NOMO-1 (cell line): ENCODE measurements at regions not wholly inside any gene's neighbourhood (a gene's known extent, or its start where the extent isn't known, plus 50 kb on each side); places are given as distances from the start of the nearest gene placed in this dataset.
A peak's percentile ranks its signal among the peaks of the same experiment; 100 is the strongest.

Source experiments
- DNase-seq, 2 experiments: peaks; one replicate each; lab custom pipeline; 2025; ENCODE audit not compliant: unreplicated experiment in 2 of 2; lab: John Stamatoyannopoulos, UW

GRCh38 chr6:53418288-53418687, 69.5 kb upstream of the ELOVL5 start:
- no peak for DNase-seq

GRCh38 chr6:53417141-53417540, 68.4 kb upstream of the ELOVL5 start:
- DNase-seq = no peak

GRCh38 chr6:53413326-53413725, 64.6 kb upstream of the ELOVL5 start:
- no peak for DNase-seq

- DNase-seq = peak in 1 of 2 experiments; percentile 7
Observed at GRCh38 chr6:53412751-53413150, 64.0 kb upstream of the ELOVL5 start.

GRCh38 chr6:53412021-53412715, 63.4 kb upstream of the ELOVL5 start:
- no peak for DNase-seq

DNA sequence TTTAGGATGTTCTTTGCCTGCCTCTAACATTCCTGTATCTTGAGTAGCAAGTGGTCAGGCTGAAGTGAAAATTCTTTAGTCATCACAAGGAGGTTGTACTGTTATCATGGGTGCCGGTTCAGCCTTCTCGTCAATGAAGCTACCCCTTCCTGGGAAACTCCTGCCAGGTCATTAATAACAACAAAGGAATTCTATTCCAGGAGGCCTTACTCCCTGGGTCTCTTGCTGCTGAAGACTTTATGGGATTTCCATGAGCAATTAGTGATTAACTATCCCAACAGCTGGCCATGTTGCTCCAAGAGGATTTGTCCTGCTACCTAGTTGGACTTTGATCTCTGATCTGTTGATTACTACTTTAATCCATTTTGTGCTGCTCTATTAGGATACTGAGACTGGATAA, 62.7 kb upstream of the ELOVL5 start:
- DNase-seq = no peak

GRCh38 chr6:53410508-53411258, 61.9 kb upstream of the ELOVL5 start:
- DNase-seq = peak; percentile 53 to 61

- no peak for DNase-seq
Observed at GRCh38 chr6:53408826-53409225, 60.1 kb upstream of the ELOVL5 start.

GRCh38 chr6:53399027-53399344, 50.2 kb upstream of the ELOVL5 start:
- DNase-seq = no peak

DNA sequence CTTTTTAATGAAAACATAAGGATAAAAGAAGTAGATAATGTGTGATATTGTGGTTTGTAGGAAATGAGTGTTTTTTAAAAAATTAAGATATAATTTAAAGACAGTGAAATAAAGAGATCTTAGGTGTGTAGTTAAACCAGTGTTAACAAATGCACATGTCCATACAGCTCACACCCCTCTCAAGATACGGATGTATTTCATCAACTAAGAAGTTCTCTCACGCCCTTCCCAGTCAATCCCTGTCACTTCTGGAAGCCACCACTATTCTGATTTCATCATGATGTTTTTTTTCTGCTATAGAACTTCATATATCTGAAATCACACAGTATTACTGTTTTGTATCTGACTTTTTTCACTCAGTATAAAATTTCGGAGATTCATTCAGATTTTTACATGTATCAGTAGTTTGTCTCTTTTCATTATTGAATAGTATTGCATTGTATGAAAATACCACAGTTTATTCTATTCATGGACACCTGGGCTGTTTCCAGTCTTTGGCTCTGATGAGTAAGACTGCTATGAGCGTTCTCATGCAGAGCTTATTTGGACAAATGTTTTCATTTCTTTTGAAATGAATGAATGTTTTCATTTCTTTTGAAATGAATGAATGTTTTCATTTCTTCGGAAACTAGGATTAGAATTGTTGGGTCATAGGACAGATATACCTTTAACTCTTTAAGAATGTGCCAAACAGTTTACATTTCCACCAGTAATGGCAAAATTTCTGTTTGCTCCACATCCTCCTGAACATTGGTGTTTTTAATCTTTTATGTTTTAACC, 49.7 kb upstream of the ELOVL5 start:
- DNase-seq = no peak
